ENCODE measurements at regions not wholly inside any gene's neighbourhood (a gene's known extent, or its start where the extent isn't known, plus 50 kb on each side); places are given as distances from the start of the nearest gene placed in this dataset.

- TF ChIP-seq POLR2AphosphoS5 (IDR thresholded peaks at IDR 0.05) (no peak), CTCF (IDR thresholded peaks at IDR 0.05) (no peak)
These were observed 72.0 kb upstream of the MAF start for GRCh38 chr16:79672524-79672923.
